BJ (cell line): ENCODE measurements at regions not wholly inside any gene's neighbourhood (a gene's known extent, or its start where the extent isn't known, plus 50 kb on each side); places are given as distances from the start of the nearest gene placed in this dataset.

Experiments used
- CTCF ChIA-PET: fragments of 350-600 bp; formaldehyde crosslinking; extraction: SDS; loops from one replicate; lab custom pipeline; 2021; ENCODE audit warnings: antibody characterized with exemption, inconsistent platforms; lab: Yijun Ruan, JAX
- POLR2A ChIA-PET: fragments of 300-600 bp; sonication (Branson Sonifier 250); formaldehyde crosslinking; extraction: SDS; loops from one replicate; lab custom pipeline; 2021; ENCODE audit warnings: antibody characterized with exemption; lab: Charles Lee
- DNase-seq: peaks from one replicate; pipeline ENCODE4 v3.0.0-alpha.2; 2011; ENCODE audit warnings: low read depth
- H3K27me3 ChIP-seq: 2 replicates; pipeline ENCODE4 v1.6.0; 2011; ENCODE audit warnings: low read length; ENCODE audit not compliant: control insufficient read depth, insufficient read depth
- H3K36me3 ChIP-seq: 2 replicates; pipeline ENCODE4 v1.5.1; 2011; ENCODE audit warnings: low read length; ENCODE audit not compliant: control insufficient read depth, insufficient read depth
- H3K4me3 ChIP-seq: 2 replicates; pipeline ENCODE4 v1.5.1; 2011; ENCODE audit warnings: low read depth, mild to moderate bottlenecking, control low read depth, low read length
- TF ChIP-seq, protein P1 (sequence below): IDR thresholded peaks from 2 replicates; pipeline ENCODE4 v1.5.1; 2011; ENCODE audit warnings: low read depth, mild to moderate bottlenecking, control low read depth, inconsistent platforms, low read length, moderate library complexity; ENCODE audit not compliant: insufficient read depth

DNA sequence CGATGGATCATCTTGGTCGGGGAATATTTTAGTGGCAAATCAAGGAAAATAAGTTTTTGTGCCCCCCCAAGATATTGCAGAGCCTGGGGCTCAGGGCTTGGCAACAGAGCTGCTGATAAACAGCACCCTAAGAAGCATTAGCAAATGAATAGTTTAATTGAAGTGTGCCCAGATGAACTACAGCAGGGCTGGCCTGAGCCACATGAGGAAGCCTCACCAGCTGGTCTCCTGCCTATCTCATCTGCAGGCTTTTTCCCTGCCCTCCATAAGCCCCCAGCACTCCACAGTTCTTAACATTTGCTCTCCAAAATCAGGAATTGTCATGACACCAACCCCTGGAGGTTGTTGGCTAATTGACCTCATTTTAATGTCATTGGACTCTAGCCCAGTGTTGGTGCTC is 480.2 kb downstream of the HS3ST3B1 start:
- ChIA-PET POLR2A (no interaction called here), CTCF (no interaction called here)
- H3K36me3 ChIP-seq = no peaks in the 10 kb centered on the region
- TF ChIP-seq, protein P1, sequence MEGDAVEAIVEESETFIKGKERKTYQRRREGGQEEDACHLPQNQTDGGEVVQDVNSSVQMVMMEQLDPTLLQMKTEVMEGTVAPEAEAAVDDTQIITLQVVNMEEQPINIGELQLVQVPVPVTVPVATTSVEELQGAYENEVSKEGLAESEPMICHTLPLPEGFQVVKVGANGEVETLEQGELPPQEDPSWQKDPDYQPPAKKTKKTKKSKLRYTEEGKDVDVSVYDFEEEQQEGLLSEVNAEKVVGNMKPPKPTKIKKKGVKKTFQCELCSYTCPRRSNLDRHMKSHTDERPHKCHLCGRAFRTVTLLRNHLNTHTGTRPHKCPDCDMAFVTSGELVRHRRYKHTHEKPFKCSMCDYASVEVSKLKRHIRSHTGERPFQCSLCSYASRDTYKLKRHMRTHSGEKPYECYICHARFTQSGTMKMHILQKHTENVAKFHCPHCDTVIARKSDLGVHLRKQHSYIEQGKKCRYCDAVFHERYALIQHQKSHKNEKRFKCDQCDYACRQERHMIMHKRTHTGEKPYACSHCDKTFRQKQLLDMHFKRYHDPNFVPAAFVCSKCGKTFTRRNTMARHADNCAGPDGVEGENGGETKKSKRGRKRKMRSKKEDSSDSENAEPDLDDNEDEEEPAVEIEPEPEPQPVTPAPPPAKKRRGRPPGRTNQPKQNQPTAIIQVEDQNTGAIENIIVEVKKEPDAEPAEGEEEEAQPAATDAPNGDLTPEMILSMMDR = no peak
- no peak overlapping the region for H3K4me3 ChIP-seq
- H3K27me3 ChIP-seq = no peaks in the 10 kb centered on the region
- no peak for DNase-seq

DNA sequence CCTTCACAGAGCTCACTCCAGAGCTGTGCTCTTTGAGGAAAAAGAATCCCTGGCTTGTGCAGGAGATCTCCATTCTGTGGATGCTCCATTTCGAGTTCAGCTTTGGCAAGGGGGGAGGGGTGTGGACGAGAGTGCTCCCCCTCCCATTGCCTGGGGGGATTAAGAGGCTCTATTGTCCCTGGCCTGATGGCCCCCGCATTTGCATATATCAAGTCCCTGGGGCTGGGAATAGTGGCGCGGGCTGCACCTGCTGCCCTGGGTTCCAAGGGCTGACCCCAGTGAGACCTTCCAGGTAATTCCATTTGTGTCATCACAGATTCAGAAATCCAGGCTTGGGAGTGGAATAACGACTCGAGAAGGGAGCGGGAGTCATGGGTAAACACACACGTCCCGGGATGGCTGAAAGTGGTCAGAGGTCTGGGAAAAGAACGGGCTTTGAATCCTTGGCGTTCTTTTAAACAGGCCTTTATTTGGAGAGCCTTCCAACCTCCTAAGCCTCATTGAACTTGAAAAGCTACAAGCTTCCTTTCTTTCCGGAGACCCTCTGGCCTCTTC is 479.3 kb downstream of the HS3ST3B1 start:
- CTCF ChIA-PET = no interaction called here

DNA sequence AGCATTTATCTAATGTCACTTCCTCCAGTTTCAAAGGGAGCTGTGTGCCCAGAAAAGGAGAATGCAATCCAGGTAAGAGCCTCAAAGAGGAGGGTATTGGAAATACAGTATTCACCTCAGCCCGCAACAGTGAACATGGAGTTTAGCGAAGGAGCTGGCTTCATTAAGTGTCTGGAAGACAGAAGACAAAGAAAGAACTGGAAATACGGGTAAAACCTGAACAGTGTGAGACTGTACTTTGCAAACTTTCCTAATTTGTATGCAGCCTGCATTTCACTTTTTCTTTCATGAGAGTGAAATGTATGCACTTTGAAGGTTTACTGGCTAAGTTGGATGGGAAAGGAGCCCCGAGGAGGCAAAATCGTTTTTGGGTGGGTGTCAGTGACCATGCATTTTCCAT is 478.4 kb downstream of the HS3ST3B1 start:
- DNase-seq = no peak
- ChIA-PET CTCF (no interaction called here), POLR2A (no interaction called here)
- H3K27me3 ChIP-seq = no peaks in the 10 kb centered on the region
- no peak overlapping the region for H3K4me3 ChIP-seq
- no peaks in the 10 kb centered on the region for H3K36me3 ChIP-seq
- TF ChIP-seq, protein P1 = no peak

More for the DNA sequence above, 479.3 kb downstream of the HS3ST3B1 start:
- POLR2A ChIA-PET = no interaction called here
- no peak for DNase-seq
- H3K27me3 ChIP-seq = no peaks in the 10 kb centered on the region
- no peak overlapping the region for H3K4me3 ChIP-seq
- TF ChIP-seq, protein P1 = no peak
- no peaks in the 10 kb centered on the region for H3K36me3 ChIP-seq

DNA sequence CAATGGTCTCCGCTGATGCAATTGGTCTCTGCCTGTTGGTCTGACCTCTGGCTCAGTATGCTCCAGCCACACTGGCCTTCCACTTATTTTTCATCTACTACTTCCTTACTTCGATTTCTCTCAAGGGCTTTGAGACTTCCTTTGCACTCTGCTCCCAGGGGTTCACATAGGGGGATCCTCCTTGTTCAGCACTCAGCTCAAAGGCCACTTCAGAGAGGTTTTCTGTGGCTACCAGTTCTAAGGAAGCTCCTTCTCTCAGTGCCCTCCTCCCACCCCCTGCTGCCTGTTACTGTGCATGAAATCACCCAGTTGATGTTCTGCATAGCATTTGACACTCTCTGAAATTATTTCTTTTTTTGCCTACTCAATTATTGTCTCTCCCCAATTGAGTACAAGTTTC is 476.4 kb downstream of the HS3ST3B1 start:
- no peaks in the 10 kb centered on the region for H3K27me3 ChIP-seq
- TF ChIP-seq, protein P1 = no peak
- no peaks in the 10 kb centered on the region for H3K36me3 ChIP-seq
- no peak overlapping the region for H3K4me3 ChIP-seq
- CTCF ChIA-PET = no interaction called here
- POLR2A ChIA-PET = no interaction called here
- DNase-seq = no peak

GRCh38 chr17:14776791-14777190 is 475.9 kb downstream of the HS3ST3B1 start:
- TF ChIP-seq, protein P1 = no peak
- no peak overlapping the region for H3K4me3 ChIP-seq
- no peaks in the 10 kb centered on the region for H3K27me3 ChIP-seq
- H3K36me3 ChIP-seq = no peaks in the 10 kb centered on the region
- ChIA-PET CTCF (no interaction called here), POLR2A (interaction anchor here (0.5 kb wide), 1 partner anchor 718 kb away, joined by 8 read pairs; no protein-coding TSS in a partner anchor)
- no peak for DNase-seq
